H9 (cell line): ENCODE measurements at regions not wholly inside any gene's neighbourhood (a gene's known extent, or its start where the extent isn't known, plus 50 kb on each side); places are given as distances from the start of the nearest gene placed in this dataset.
A peak's percentile ranks its signal among the peaks of the same experiment; 100 is the strongest.

ENCODE experiments used
- DNase-seq: peaks from one replicate; pipeline ENCODE4 v3.0.0-alpha.2; 2017
- H2AFZ ChIP-seq: one replicate; pipeline ENCODE4 v1.6.1; 2013; ENCODE audit warnings: mild to moderate bottlenecking, low read length, control low read depth, moderate library complexity
- H2AK5ac ChIP-seq: 2 replicates; pipeline ENCODE4 v1.6.1; 2013; ENCODE audit warnings: low read length, control low read depth, mixed read lengths; ENCODE audit not compliant: insufficient read length
- H2BK120ac ChIP-seq: one replicate; pipeline ENCODE4 v1.6.1; 2013; ENCODE audit warnings: low read depth, mild to moderate bottlenecking, low read length, control low read depth, inconsistent platforms; ENCODE audit not compliant: poor library complexity, severe bottlenecking
- H2BK12ac ChIP-seq: 2 replicates; pipeline ENCODE4 v1.6.1; 2013; ENCODE audit warnings: low read length, control low read depth, mixed read lengths, low read depth; ENCODE audit not compliant: insufficient read length
- H2BK15ac ChIP-seq: 2 replicates; pipeline ENCODE4 v1.6.1; 2013; ENCODE audit warnings: low read depth, low read length, control low read depth
- H2BK20ac ChIP-seq: one replicate; pipeline ENCODE4 v1.6.1; 2013; ENCODE audit warnings: low read depth, mild to moderate bottlenecking, low read length, control low read depth, inconsistent platforms; ENCODE audit not compliant: poor library complexity, severe bottlenecking
- H2BK5ac ChIP-seq: 2 replicates; pipeline ENCODE4 v1.6.1; 2013; ENCODE audit warnings: low read length, control low read depth, mixed read lengths; ENCODE audit not compliant: insufficient read length
- H3K14ac ChIP-seq: 2 replicates; pipeline ENCODE4 v1.6.1; 2013; ENCODE audit warnings: low read length, control low read depth; ENCODE audit not compliant: insufficient read depth
- H3K18ac ChIP-seq: 2 replicates; pipeline ENCODE4 v1.6.1; 2013; ENCODE audit warnings: low read depth, mild to moderate bottlenecking, mixed read lengths, low read length, control low read depth; ENCODE audit not compliant: insufficient read length
- H3K23ac ChIP-seq: 2 replicates; pipeline ENCODE4 v1.6.1; 2013; ENCODE audit warnings: low read length, control low read depth, mixed read lengths, low read depth; ENCODE audit not compliant: insufficient read length
- H3K23me2 ChIP-seq: 2 replicates; pipeline ENCODE4 v1.6.1; 2013; ENCODE audit warnings: low read depth, mild to moderate bottlenecking, mixed read lengths, low read length, control low read depth; ENCODE audit not compliant: insufficient read length, poor library complexity, severe bottlenecking
- H3K27ac ChIP-seq: 2 replicates; pipeline ENCODE4 v1.5.1; 2013; ENCODE audit warnings: low read length, control low read depth, mixed read lengths, low read depth; ENCODE audit not compliant: insufficient read length
- H3K27me3 ChIP-seq: 2 replicates; pipeline ENCODE4 v1.6.1; 2013; ENCODE audit warnings: low read length, control low read depth, inconsistent platforms; ENCODE audit not compliant: insufficient read depth
- H3K4ac ChIP-seq: 2 replicates; pipeline ENCODE4 v1.6.1; 2013; ENCODE audit warnings: low read depth, mild to moderate bottlenecking, control low read depth, inconsistent platforms, low read length, moderate library complexity
- H3K4me1 ChIP-seq: 2 replicates; pipeline ENCODE4 v1.6.1; 2013; ENCODE audit warnings: low read length, control low read depth, inconsistent platforms; ENCODE audit not compliant: insufficient read depth
- H3K4me2 ChIP-seq: 2 replicates; pipeline ENCODE4 v1.6.1; 2013; ENCODE audit warnings: low read length, control low read depth, mixed read lengths; ENCODE audit not compliant: insufficient read length, insufficient read depth
- H3K56ac ChIP-seq: 2 replicates; pipeline ENCODE4 v1.6.1; 2013; ENCODE audit warnings: low read depth, mild to moderate bottlenecking, mixed read lengths, low read length, control low read depth; ENCODE audit not compliant: insufficient read length
- H3K79me1 ChIP-seq: 2 replicates; pipeline ENCODE4 v1.6.1; 2013; ENCODE audit warnings: low read depth, mild to moderate bottlenecking, moderate library complexity, low read length, control low read depth, inconsistent platforms; ENCODE audit not compliant: insufficient read depth, poor library complexity, severe bottlenecking
- H3K79me2 ChIP-seq: 2 replicates; pipeline ENCODE4 v1.6.1; 2013; ENCODE audit warnings: low read length, control low read depth, inconsistent platforms; ENCODE audit not compliant: insufficient read depth
- H3K9ac ChIP-seq: 2 replicates; pipeline ENCODE4 v1.6.1; 2013; ENCODE audit warnings: low read length, control low read depth, mixed read lengths; ENCODE audit not compliant: insufficient read length; ENCODE audit errors: extremely low read depth
- H3K9me3 ChIP-seq: one replicate; pipeline ENCODE4 v1.6.1; 2013; ENCODE audit warnings: low read depth, low read length, inconsistent platforms; ENCODE audit not compliant: control insufficient read depth
- H3T11ph ChIP-seq: one replicate; pipeline ENCODE4 v1.6.1; 2013; ENCODE audit warnings: mild to moderate bottlenecking, low read length, control low read depth, inconsistent platforms
- H4K20me1 ChIP-seq: one replicate; pipeline ENCODE4 v1.6.1; 2013; ENCODE audit not compliant: control insufficient read depth, insufficient read length, insufficient read depth
- H4K5ac ChIP-seq: 2 replicates; pipeline ENCODE4 v1.6.1; 2013; ENCODE audit warnings: low read depth, mild to moderate bottlenecking, mixed read lengths, low read length, control low read depth; ENCODE audit not compliant: insufficient read length
- H4K8ac ChIP-seq: replicated peaks from 2 replicates; pipeline ENCODE4 v1.6.1; 2013; ENCODE audit warnings: low read length, control low read depth, mixed read lengths, low read depth; ENCODE audit not compliant: insufficient read length
- H4K91ac ChIP-seq: 2 replicates; pipeline ENCODE4 v1.6.1; 2013; ENCODE audit warnings: low read depth, mild to moderate bottlenecking, moderate library complexity, mixed read lengths, low read length, control low read depth; ENCODE audit not compliant: insufficient read length
- H3K27ac Mint-ChIP-seq, 3 experiments: 2 replicates in 2 of 3; 3 replicates in 1 of 3; pipeline ENCODE4 v1.8.0; 2020 to 2021; ENCODE audit warnings: mixed read lengths in 3 of 3, mild to moderate bottlenecking in 1 of 3, moderate library complexity in 1 of 3
- H3K27me3 Mint-ChIP-seq: 2 replicates; pipeline ENCODE4 v1.8.0; 2021; ENCODE audit warnings: low read depth, mild to moderate bottlenecking, moderate library complexity, mixed read lengths
- H3K36me3 Mint-ChIP-seq, 3 experiments: 2 replicates in 2 of 3; 3 replicates in 1 of 3; pipeline ENCODE4 v1.8.0; 2020 to 2021; ENCODE audit warnings: low read depth in 3 of 3, mixed read lengths in 3 of 3; ENCODE audit not compliant: insufficient read depth in 1 of 3
- H3K4me1 Mint-ChIP-seq, 2 experiments: 2 replicates each; pipeline ENCODE4 v1.8.0; 2020; ENCODE audit warnings: mixed read lengths in 2 of 2
- H3K4me3 Mint-ChIP-seq, 2 experiments: 2 replicates in 1 of 2; 3 replicates in 1 of 2; pipeline ENCODE4 v1.8.0; 2020 to 2021; ENCODE audit warnings: mild to moderate bottlenecking in 2 of 2, mixed read lengths in 2 of 2, moderate library complexity in 1 of 2
- H3K9me3 Mint-ChIP-seq, 2 experiments: 2 replicates in 1 of 2; 3 replicates in 1 of 2; pipeline ENCODE4 v1.8.0; 2020; ENCODE audit warnings: mild to moderate bottlenecking in 2 of 2, mixed read lengths in 2 of 2, moderate library complexity in 1 of 2
- CTCF ChIP-seq: fragments of 200-600 bp; sonication (generic); conservative IDR thresholded peaks from 3 replicates; pipeline ENCODE4 v1.8.0; 2021; ENCODE audit warnings: antibody characterized with exemption, mild to moderate bottlenecking
- WGBS: extraction: QIAGEN DNeasy Blood & Tissue Kit; methylation state at CpG from one replicate; pipeline ENCODE4 v1.1.7; 2013; ENCODE audit warnings: missing lambda C conversion rate, low lambda C conversion rate, mixed read lengths; ENCODE audit not compliant: insufficient read length; ENCODE audit errors: extremely low coverage; 5-methylcytosine and 5-hydroxymethylcytosine counted together

GRCh38 chr7:130940907-130941306, 206.9 kb upstream of the KLF14 start:
- H2BK120ac ChIP-seq: no peak overlapping the region
- no peaks in the 10 kb centered on the region for H3K9me3 Mint-ChIP-seq
- H3K23ac ChIP-seq: no peak overlapping the region
- no peak overlapping the region for H4K5ac ChIP-seq
- H3K79me1 ChIP-seq: no peaks in the 10 kb centered on the region
- H3T11ph ChIP-seq: no peak overlapping the region
- no peak overlapping the region for H2BK5ac ChIP-seq
- H3K27me3 ChIP-seq: no peaks in the 10 kb centered on the region
- H3K4ac ChIP-seq: no peak overlapping the region
- H3K18ac ChIP-seq: no peak overlapping the region
- H4K8ac ChIP-seq: no peak overlapping the region
- no peak for DNase-seq
- no peak overlapping the region for H3K4me3 Mint-ChIP-seq
- no peak overlapping the region for H3K4me2 ChIP-seq
- no peak for TF ChIP-seq CTCF
- no peak overlapping the region for H2AFZ ChIP-seq
- H3K4me1 Mint-ChIP-seq: peaks cover 27 to 35% of the 10 kb centered on the region in 2 experiments
- H2BK12ac ChIP-seq: no peak overlapping the region
- no peak overlapping the region for H3K14ac ChIP-seq
- H3K23me2 ChIP-seq: no peaks in the 10 kb centered on the region
- H2BK15ac ChIP-seq: no peak overlapping the region
- H4K20me1 ChIP-seq: no peaks in the 10 kb centered on the region
- H3K9ac ChIP-seq: no peak overlapping the region
- no peak overlapping the region for H4K91ac ChIP-seq
- no CpG with 5 or more reads among the region's 7 CpGs for WGBS
- H2BK20ac ChIP-seq: no peak overlapping the region
- no peaks in the 10 kb centered on the region; a peak in 2 of 7 replicates for H3K36me3 Mint-ChIP-seq
- H3K27ac ChIP-seq: no peak overlapping the region
- no peak overlapping the region for H3K56ac ChIP-seq
- H3K27me3 Mint-ChIP-seq: no peaks in the 10 kb centered on the region
- H2AK5ac ChIP-seq: no peak overlapping the region
- H3K9me3 ChIP-seq: no peaks in the 10 kb centered on the region
- H3K27ac Mint-ChIP-seq: 0 out of 7 replicates have a peak overlapping the region, but pooled peaks of 1 of the 3 experiments have one; percentile 92
- peaks cover 2% of the 10 kb centered on the region; the same call in 1 of the 2 replicates for H3K4me1 ChIP-seq
- no peaks in the 10 kb centered on the region for H3K79me2 ChIP-seq
